Muscle of back (tissue), 3 donors: ENCODE measurements at regions not wholly inside any gene's neighbourhood (a gene's known extent, or its start where the extent isn't known, plus 50 kb on each side); places are given as distances from the start of the nearest gene placed in this dataset.

Experiments used
- DNase-seq, 3 donors: peaks; one replicate each; pipeline versions ENCODE4 v3.0.0 to v3.0.0-alpha.2; 2013

GRCh38 chr20:60213126-60213893, 255.1 kb downstream of the CDH26 start:
- no peak for DNase-seq

- peak in 1 of 3 donors; percentile 44 for DNase-seq
Measured at GRCh38 chr20:60214901-60215815, 256.9 kb downstream of the CDH26 start.

- DNase-seq, result peak in 1 of 3 donors; percentile 19
Measured at GRCh38 chr20:60215816-60216730, 257.9 kb downstream of the CDH26 start.

- no peak for DNase-seq
Measured at GRCh38 chr20:60219231-60219630, 261.0 kb downstream of the CDH26 start.

- DNase-seq, result no peak
Measured at GRCh38 chr20:60219984-60220562, 261.9 kb downstream of the CDH26 start.

GRCh38 chr20:60220706-60221105, 262.5 kb downstream of the CDH26 start:
- no peak for DNase-seq

- no peak for DNase-seq
Measured at GRCh38 chr20:60221593-60221992, 263.4 kb downstream of the CDH26 start.

GRCh38 chr20:60222497-60222896, 264.3 kb downstream of the CDH26 start:
- DNase-seq, result no peak

GRCh38 chr20:60223174-60223573, 265.0 kb downstream of the CDH26 start:
- no peak for DNase-seq

- DNase-seq, result no peak
Measured at GRCh38 chr20:60224914-60225313, 266.7 kb downstream of the CDH26 start.

- DNase-seq, result no peak
Measured at GRCh38 chr20:60228255-60228654, 270.0 kb downstream of the CDH26 start.

GRCh38 chr20:60232380-60232779, 274.2 kb downstream of the CDH26 start:
- DNase-seq, result no peak

GRCh38 chr20:60233018-60233630, 274.9 kb downstream of the CDH26 start:
- DNase-seq, result no peak

GRCh38 chr20:60236613-60237012, 278.4 kb downstream of the CDH26 start:
- DNase-seq, result no peak

GRCh38 chr20:60237981-60238380, 279.8 kb downstream of the CDH26 start:
- no peak for DNase-seq

GRCh38 chr20:60238992-60239660, 280.9 kb downstream of the CDH26 start:
- DNase-seq, result no peak

- DNase-seq, result no peak
Measured at GRCh38 chr20:60239956-60240355, 281.7 kb downstream of the CDH26 start.

- DNase-seq, result no peak
Measured at GRCh38 chr20:60240415-60240814, 282.2 kb downstream of the CDH26 start.

- no peak for DNase-seq
Measured at GRCh38 chr20:60240986-60241385, 282.8 kb downstream of the CDH26 start.

GRCh38 chr20:60242836-60243505, 284.7 kb downstream of the CDH26 start:
- peak in 1 of 3 donors; percentile 41 for DNase-seq
